ENCODE measurements at regions not wholly inside any gene's neighbourhood (a gene's known extent, or its start where the extent isn't known, plus 50 kb on each side); places are given as distances from the start of the nearest gene placed in this dataset.

DNA sequence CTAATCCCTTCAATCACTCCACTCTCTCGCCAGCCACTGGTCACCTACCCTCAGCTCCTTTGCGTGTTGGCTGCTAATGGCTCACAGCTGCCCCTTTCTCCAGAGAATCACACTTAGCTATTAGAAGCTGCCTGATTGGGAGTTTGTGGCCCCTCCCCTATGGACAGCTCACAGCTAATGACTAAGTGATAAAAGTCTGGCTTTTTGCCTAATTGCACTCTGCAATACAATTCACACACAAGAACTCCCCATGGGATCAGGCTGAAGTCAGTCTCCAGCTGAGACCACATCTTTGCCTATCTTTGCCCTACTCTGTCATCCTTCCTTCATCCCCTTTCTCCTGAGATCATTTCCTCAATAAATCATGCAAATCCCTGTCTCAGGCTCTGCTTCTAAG, 701.9 kb upstream of the RAB6C start:
- DNase-seq (ENCODE audit: low spot score) = no peak
- CTCF ChIA-PET = interaction anchor here (1.0 kb wide), 1 partner anchor 20 kb away, joined by 4 read pairs; no protein-coding TSS in a partner anchor
- TF ChIP-seq FOXP1 (CRISPR knock-in tag; IDR thresholded peaks at IDR 0.05; ENCODE audit: borderline replicate concordance) (no peak), ZNF671 (CRISPR knock-in tag; IDR thresholded peaks at IDR 0.05) (no peak), ZSCAN18 (CRISPR knock-in tag; IDR thresholded peaks at IDR 0.05) (no peak), ESRRA (CRISPR knock-in tag; IDR thresholded peaks at IDR 0.05; ENCODE audit: borderline replicate concordance) (no peak), RELA (CRISPR knock-in tag; IDR thresholded peaks at IDR 0.05; ENCODE audit: borderline replicate concordance) (no peak), ATF3 (CRISPR knock-in tag; conservative IDR thresholded peaks at IDR 0.05) (no peak), SP1 (CRISPR knock-in tag; conservative IDR thresholded peaks at IDR 0.05) (no peak), CREM (CRISPR knock-in tag; IDR thresholded peaks at IDR 0.05) (no peak), FOXK1 (CRISPR knock-in tag; IDR thresholded peaks at IDR 0.05) (no peak), NFYB (CRISPR knock-in tag; conservative IDR thresholded peaks at IDR 0.05; ENCODE audit: low read depth) (no peak), EMX1 (CRISPR knock-in tag; IDR thresholded peaks at IDR 0.05) (no peak), ZNF423 (CRISPR knock-in tag; IDR thresholded peaks at IDR 0.05) (no peak), ARID4B (CRISPR knock-in tag; IDR thresholded peaks at IDR 0.05; ENCODE audit: borderline replicate concordance) (no peak), GRHL2 (CRISPR knock-in tag; IDR thresholded peaks at IDR 0.05; ENCODE audit: insufficient replicate concordance, severe bottlenecking) (no peak), AR (CRISPR knock-in tag; IDR thresholded peaks at IDR 0.05) (no peak)
- TF ChIP-seq, protein P1, sequence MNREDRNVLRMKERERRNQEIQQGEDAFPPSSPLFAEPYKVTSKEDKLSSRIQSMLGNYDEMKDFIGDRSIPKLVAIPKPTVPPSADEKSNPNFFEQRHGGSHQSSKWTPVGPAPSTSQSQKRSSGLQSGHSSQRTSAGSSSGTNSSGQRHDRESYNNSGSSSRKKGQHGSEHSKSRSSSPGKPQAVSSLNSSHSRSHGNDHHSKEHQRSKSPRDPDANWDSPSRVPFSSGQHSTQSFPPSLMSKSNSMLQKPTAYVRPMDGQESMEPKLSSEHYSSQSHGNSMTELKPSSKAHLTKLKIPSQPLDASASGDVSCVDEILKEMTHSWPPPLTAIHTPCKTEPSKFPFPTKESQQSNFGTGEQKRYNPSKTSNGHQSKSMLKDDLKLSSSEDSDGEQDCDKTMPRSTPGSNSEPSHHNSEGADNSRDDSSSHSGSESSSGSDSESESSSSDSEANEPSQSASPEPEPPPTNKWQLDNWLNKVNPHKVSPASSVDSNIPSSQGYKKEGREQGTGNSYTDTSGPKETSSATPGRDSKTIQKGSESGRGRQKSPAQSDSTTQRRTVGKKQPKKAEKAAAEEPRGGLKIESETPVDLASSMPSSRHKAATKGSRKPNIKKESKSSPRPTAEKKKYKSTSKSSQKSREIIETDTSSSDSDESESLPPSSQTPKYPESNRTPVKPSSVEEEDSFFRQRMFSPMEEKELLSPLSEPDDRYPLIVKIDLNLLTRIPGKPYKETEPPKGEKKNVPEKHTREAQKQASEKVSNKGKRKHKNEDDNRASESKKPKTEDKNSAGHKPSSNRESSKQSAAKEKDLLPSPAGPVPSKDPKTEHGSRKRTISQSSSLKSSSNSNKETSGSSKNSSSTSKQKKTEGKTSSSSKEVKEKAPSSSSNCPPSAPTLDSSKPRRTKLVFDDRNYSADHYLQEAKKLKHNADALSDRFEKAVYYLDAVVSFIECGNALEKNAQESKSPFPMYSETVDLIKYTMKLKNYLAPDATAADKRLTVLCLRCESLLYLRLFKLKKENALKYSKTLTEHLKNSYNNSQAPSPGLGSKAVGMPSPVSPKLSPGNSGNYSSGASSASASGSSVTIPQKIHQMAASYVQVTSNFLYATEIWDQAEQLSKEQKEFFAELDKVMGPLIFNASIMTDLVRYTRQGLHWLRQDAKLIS (CRISPR knock-in tag; IDR thresholded peaks at IDR 0.05; ENCODE audit: borderline replicate concordance) = no peak
- TF ChIP-seq, protein P2, sequence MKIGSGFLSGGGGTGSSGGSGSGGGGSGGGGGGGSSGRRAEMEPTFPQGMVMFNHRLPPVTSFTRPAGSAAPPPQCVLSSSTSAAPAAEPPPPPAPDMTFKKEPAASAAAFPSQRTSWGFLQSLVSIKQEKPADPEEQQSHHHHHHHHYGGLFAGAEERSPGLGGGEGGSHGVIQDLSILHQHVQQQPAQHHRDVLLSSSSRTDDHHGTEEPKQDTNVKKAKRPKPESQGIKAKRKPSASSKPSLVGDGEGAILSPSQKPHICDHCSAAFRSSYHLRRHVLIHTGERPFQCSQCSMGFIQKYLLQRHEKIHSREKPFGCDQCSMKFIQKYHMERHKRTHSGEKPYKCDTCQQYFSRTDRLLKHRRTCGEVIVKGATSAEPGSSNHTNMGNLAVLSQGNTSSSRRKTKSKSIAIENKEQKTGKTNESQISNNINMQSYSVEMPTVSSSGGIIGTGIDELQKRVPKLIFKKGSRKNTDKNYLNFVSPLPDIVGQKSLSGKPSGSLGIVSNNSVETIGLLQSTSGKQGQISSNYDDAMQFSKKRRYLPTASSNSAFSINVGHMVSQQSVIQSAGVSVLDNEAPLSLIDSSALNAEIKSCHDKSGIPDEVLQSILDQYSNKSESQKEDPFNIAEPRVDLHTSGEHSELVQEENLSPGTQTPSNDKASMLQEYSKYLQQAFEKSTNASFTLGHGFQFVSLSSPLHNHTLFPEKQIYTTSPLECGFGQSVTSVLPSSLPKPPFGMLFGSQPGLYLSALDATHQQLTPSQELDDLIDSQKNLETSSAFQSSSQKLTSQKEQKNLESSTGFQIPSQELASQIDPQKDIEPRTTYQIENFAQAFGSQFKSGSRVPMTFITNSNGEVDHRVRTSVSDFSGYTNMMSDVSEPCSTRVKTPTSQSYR (CRISPR knock-in tag; IDR thresholded peaks at IDR 0.05) = no peak
- TF ChIP-seq, protein P3, sequence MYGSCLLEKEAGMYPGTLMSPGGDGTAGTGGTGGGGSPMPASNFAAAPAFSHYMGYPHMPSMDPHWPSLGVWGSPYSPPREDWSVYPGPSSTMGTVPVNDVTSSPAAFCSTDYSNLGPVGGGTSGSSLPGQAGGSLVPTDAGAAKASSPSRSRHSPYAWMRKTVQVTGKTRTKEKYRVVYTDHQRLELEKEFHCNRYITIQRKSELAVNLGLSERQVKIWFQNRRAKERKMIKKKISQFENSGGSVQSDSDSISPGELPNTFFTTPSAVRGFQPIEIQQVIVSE (CRISPR knock-in tag; IDR thresholded peaks at IDR 0.05; ENCODE audit: borderline replicate concordance) = no peak
- TF ChIP-seq, protein P4, sequence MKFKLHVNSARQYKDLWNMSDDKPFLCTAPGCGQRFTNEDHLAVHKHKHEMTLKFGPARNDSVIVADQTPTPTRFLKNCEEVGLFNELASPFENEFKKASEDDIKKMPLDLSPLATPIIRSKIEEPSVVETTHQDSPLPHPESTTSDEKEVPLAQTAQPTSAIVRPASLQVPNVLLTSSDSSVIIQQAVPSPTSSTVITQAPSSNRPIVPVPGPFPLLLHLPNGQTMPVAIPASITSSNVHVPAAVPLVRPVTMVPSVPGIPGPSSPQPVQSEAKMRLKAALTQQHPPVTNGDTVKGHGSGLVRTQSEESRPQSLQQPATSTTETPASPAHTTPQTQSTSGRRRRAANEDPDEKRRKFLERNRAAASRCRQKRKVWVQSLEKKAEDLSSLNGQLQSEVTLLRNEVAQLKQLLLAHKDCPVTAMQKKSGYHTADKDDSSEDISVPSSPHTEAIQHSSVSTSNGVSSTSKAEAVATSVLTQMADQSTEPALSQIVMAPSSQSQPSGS (CRISPR knock-in tag; IDR thresholded peaks at IDR 0.05; ENCODE audit: borderline replicate concordance, low read depth) = no peak

More for the DNA sequence above, 701.9 kb upstream of the RAB6C start:
- POLR2A ChIA-PET = no interaction called here
- Mint-ChIP-seq H3K4me1 (no peaks in the 10 kb centered on the region), H3K36me3 (peaks cover 4% of the 10 kb centered on the region; the same call in 1 of the 2 replicates), H3K27me3 (ENCODE audit: low read depth) (no peaks in the 10 kb centered on the region), H3K27ac (no peak overlapping the region), H3K9me3 (peaks cover 20% of the 10 kb centered on the region), H3K4me3 (no peak overlapping the region)
- no peak for ATAC-seq
